Kidney (tissue), 13 donors: ENCODE measurements at regions not wholly inside any gene's neighbourhood (a gene's known extent, or its start where the extent isn't known, plus 50 kb on each side); places are given as distances from the start of the nearest gene placed in this dataset.

Experiments used
- DNase-seq, 5 donors: peaks; one replicate each; pipeline ENCODE4 v3.0.0-alpha.2; 2013 to 2020
- FAIRE-seq: peaks from 2 replicates; lab custom pipeline; 2012; peaks lifted over from hg19 to GRCh38; lab: Jason Lieb, UNC
- H3K27ac ChIP-seq, 2 donors: one replicate each; pipeline ENCODE4 v1.7.0; 2013; ENCODE audit warnings: low read depth in 2 of 2, low read length in 2 of 2, inconsistent platforms in 1 of 2
- H3K27me3 ChIP-seq: one replicate; pipeline ENCODE4 v1.7.1; 2013; ENCODE audit warnings: low read length, inconsistent platforms; ENCODE audit not compliant: control insufficient read depth, insufficient read depth
- H3K36me3 ChIP-seq, 3 donors: one replicate each; pipeline versions ENCODE4 v1.7.0 to v1.7.1; 2013; ENCODE audit warnings: low read length in 3 of 3, control low read depth in 1 of 3, inconsistent platforms in 1 of 3; ENCODE audit not compliant: insufficient read depth in 3 of 3, control insufficient read depth in 2 of 3
- H3K4me1 ChIP-seq, 3 donors: one replicate each; pipeline versions ENCODE4 v1.7.0 to v1.7.1; 2013; ENCODE audit warnings: low read length in 3 of 3, inconsistent platforms in 1 of 3, low read depth in 1 of 3; ENCODE audit not compliant: control insufficient read depth in 2 of 3, insufficient read depth in 2 of 3
- H3K4me3 ChIP-seq, 3 donors: one replicate each; pipeline versions ENCODE4 v1.7.0 to v1.8.1; 2013; ENCODE audit warnings: low read length in 3 of 3, control low read depth in 1 of 3, inconsistent platforms in 1 of 3
- H3K9ac ChIP-seq, 3 donors: one replicate each; pipeline versions ENCODE4 v1.7.0 to v1.7.1; 2013; ENCODE audit warnings: low read length in 3 of 3, control low read depth in 1 of 3, inconsistent platforms in 1 of 3
- H3K9me3 ChIP-seq, 3 donors: one replicate each; pipeline versions ENCODE4 v1.7.0 to v1.7.1; 2013; ENCODE audit warnings: low read length in 3 of 3, control low read depth in 1 of 3, inconsistent platforms in 1 of 3; ENCODE audit not compliant: control insufficient read depth in 2 of 3, insufficient read depth in 1 of 3
- CTCF ChIP-seq: IDR thresholded peaks from 3 replicates; pipeline ENCODE4 v1.5.1; 2012; ENCODE audit warnings: mild to moderate bottlenecking, moderate library complexity, borderline replicate concordance; ENCODE audit not compliant: insufficient read depth; ENCODE audit errors: extremely low read depth
- intact Hi-C: fragments of 100-400 bp; cut with DNase I; formaldehyde crosslinking; loops from one replicate; pipeline ENCODE4 v1.11.1; 2022
- donor health status: control.
- donor health status: control.
- donor health status: control.
- donor health status: control.
- donor health status: control.
- donor health status: DM: yes; HTN: yes; CAD: no.
- donor health status: Normal renal cell carcinoma (clear cell type).

- Histone ChIP-seq H3K9me3 (no peaks in the 10 kb centered on the region), H3K36me3 (no peaks in the 10 kb centered on the region), H3K4me1 (no peaks in the 10 kb centered on the region), H3K9ac (no peak overlapping the region), H3K27me3 (no peaks in the 10 kb centered on the region), H3K4me3 (no peak overlapping the region), H3K27ac (no peak overlapping the region)
- DNase-seq (no peak), FAIRE-seq (no peak)
- intact Hi-C loops: no loop called here
- no peak for TF ChIP-seq CTCF
Observed at GRCh38 chr4:66571145-66571695, 900.9 kb upstream of the EPHA5 start.

GRCh38 chr4:66569228-66569627 lies 898.9 kb upstream of the EPHA5 start:
- Histone ChIP-seq H3K36me3 (no peaks in the 10 kb centered on the region), H3K27me3 (no peaks in the 10 kb centered on the region), H3K4me3 (no peak overlapping the region), H3K9me3 (no peaks in the 10 kb centered on the region), H3K9ac (no peak overlapping the region), H3K4me1 (no peaks in the 10 kb centered on the region), H3K27ac (no peak overlapping the region)
- DNase-seq (no peak), FAIRE-seq (no peak)
- no peak for TF ChIP-seq CTCF
- intact Hi-C loops: no loop called here

DNA sequence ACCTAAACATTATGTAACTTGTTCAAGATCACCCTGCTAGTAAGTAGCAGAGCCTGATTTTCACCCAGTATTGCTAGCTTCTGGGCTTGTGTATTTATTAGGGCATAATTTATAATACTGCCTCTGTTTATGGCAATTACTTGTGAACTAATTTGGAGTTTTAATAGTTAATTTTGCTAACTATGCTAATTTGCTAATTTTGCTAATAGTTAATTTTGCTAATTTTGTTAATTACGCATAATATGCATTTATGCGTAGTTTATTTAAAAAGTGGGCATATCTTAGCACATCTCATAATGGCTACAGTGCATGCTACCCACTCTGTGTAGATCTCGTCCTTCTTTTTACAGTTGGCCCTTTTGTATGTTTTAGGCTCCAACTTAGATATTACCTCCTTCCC lies 898.1 kb upstream of the EPHA5 start:
- FAIRE-seq (no peak), DNase-seq (no peak)
- H3K36me3 ChIP-seq: no peaks in the 10 kb centered on the region
- no peak overlapping the region for H3K4me3 ChIP-seq
- H3K27me3 ChIP-seq: no peaks in the 10 kb centered on the region
- no peak for TF ChIP-seq CTCF
- intact Hi-C loops: no loop called here
- no peak overlapping the region for H3K9ac ChIP-seq
- H3K4me1 ChIP-seq: no peaks in the 10 kb centered on the region
- H3K27ac ChIP-seq: no peak overlapping the region
- H3K9me3 ChIP-seq: no peaks in the 10 kb centered on the region

GRCh38 chr4:66568001-66568400 lies 897.7 kb upstream of the EPHA5 start:
- DNase-seq (no peak), FAIRE-seq (no peak)
- intact Hi-C loops: no loop called here
- H3K4me3 ChIP-seq: no peak overlapping the region
- H3K4me1 ChIP-seq: no peaks in the 10 kb centered on the region
- H3K36me3 ChIP-seq: no peaks in the 10 kb centered on the region
- no peaks in the 10 kb centered on the region for H3K27me3 ChIP-seq
- H3K9ac ChIP-seq: no peak overlapping the region
- no peaks in the 10 kb centered on the region for H3K9me3 ChIP-seq
- TF ChIP-seq CTCF: no peak
- H3K27ac ChIP-seq: no peak overlapping the region
